SU-DHL-6 (cell line): ENCODE measurements at regions not wholly inside any gene's neighbourhood (a gene's known extent, or its start where the extent isn't known, plus 50 kb on each side); places are given as distances from the start of the nearest gene placed in this dataset.

Experiments used
- CTCF ChIP-seq: fragments of 200-600 bp; sonication (generic); IDR thresholded peaks from one replicate; pipeline ENCODE4 v1.5.1; 2017; ENCODE audit warnings: antibody characterized with exemption, mild to moderate bottlenecking, low read length, moderate library complexity; ENCODE audit not compliant: insufficient read depth, poor library complexity, severe bottlenecking
- EZH2phosphoT487 ChIP-seq: fragments of 200-600 bp; sonication (generic), shearing (Covaris generic); conservative IDR thresholded peaks from 2 replicates; pipeline ENCODE4 v1.6.1; 2018; ENCODE audit warnings: mild to moderate bottlenecking, antibody characterized with exemption, low read length, moderate library complexity, mixed read lengths

DNA sequence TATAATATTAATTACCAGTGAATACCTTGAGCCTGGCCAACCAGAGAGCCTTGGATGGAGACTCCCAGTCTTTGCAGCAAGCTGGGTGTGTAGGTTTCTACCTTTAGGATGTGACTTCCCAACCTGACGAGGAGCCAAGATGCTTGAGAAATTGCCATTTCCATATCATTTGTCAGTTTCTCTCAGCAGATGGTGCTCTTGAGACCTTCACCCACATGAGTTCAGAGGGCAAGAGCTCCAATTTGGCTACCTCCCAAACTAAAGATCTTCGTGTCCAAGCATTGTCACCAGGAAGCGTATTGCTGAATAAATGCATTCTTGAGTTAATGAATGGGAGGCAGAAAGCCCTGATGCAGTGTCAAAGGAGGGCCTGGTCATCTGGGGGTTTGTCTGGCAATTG lies 106.4 kb upstream of the TBX5 start:
- TF ChIP-seq CTCF: no peak
- TF ChIP-seq EZH2phosphoT487: no peak
